Motor neuron (in vitro differentiated cells): ENCODE measurements at regions not wholly inside any gene's neighbourhood (a gene's known extent, or its start where the extent isn't known, plus 50 kb on each side); places are given as distances from the start of the nearest gene placed in this dataset.
A peak's percentile ranks its signal among the peaks of the same experiment; 100 is the strongest.

Experiments
- ATAC-seq, 8 experiments: fragments of 200-7000 bp; cut with Tn5 transposase; replicated peaks in 6 of 8; 2 replicates each; pipeline ENCODE4 v1.8.0; 2021; ENCODE audit warnings: mild to moderate bottlenecking in 8 of 8, moderate library complexity in 8 of 8
- H3K27ac ChIP-seq, 2 donors: fragments of 250-450 bp; sonication (Bioruptor Pico); 2 replicates each; pipeline ENCODE4 v1.9.0; 2021; ENCODE audit warnings: antibody characterized with exemption in 2 of 2, mild to moderate bottlenecking in 2 of 2, moderate library complexity in 1 of 2
- H3K4me1 ChIP-seq, 2 donors: fragments of 250-450 bp; sonication (Bioruptor Pico); replicated peaks in 1 of 2; 2 replicates each; pipeline ENCODE4 v1.6.1; 2021; ENCODE audit warnings: antibody characterized with exemption in 2 of 2, mild to moderate bottlenecking in 2 of 2, moderate library complexity in 1 of 2
- H3K4me3 ChIP-seq, 5 donors: fragments of 250-450 bp; sonication (Bioruptor Pico); 2 replicates each; pipeline ENCODE4 v1.9.0; 2021; ENCODE audit warnings: antibody characterized with exemption in 5 of 5, mild to moderate bottlenecking in 5 of 5, moderate library complexity in 4 of 5
- WGBS, 10 experiments: fragments of 450-650 bp; shearing (Covaris generic); methylation state at CpG; one replicate each; pipeline ENCODE4 v1.0.0; 2022; 5-methylcytosine and 5-hydroxymethylcytosine counted together
- in situ Hi-C, 9 experiments: fragments of 400-800 bp; cut with MboI; loops; one replicate each; pipeline ENCODE4 v1.15.0; 2021; ENCODE audit warnings: low sequenced_read_pairs in 9 of 9, low pct_unique_long_range_greater_than_20kb in 2 of 9; ENCODE audit not compliant: unreplicated experiment in 9 of 9

DNA sequence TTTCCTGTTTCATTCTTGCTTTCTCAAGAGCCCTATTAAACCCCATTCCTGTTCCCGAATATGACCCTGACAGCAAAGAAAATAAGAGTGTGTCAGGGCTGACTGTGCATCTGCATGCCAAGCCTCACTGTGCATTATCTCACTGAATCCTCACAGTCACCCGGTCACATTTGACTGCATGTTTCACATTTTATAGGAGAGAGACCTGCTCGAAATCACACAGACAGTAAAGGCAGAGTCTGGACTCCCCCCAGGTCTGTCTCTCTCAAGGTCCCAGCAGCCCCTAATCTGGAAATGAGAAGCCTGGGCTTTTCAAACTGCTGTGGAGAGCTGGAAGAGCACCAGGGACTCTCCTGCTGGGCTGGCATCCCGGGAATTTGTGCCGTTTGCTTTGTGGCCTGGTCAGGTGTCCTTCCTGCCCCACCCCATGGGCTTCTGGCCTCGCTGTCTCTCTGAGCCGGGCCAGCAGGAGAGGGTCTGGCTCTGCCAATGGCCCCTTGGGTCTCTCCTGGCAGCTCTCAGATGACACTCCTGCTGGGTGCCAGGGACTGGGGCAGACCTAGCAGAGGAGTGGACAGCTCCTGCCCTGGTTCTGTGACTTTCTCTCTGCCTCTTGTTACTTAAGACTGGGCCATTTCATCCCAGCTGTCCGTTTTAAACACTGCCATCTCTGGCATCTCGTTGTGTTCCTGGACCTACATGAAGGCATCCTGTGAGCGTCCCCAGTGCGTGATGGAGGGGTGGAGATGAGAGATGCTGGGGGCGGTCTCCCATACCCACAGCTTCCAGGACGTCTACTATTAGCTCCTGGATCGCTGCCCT lies 173.6 kb downstream of the ARHGAP12 start:
- Histone ChIP-seq H3K4me3 (no peak overlapping the region), H3K27ac (no peak overlapping the region), H3K4me1 (peaks cover 25 to 27% of the 10 kb centered on the region in 2 donors)
- no peak for ATAC-seq
- in situ Hi-C loops: no loop called here
- WGBS, 10 experiments: 23 to 100% (median 46%) methylated on average over 1 to 5 of the region's 14 CpGs; no CpG with 5 or more reads in 2 of the 10 experiments

DNA sequence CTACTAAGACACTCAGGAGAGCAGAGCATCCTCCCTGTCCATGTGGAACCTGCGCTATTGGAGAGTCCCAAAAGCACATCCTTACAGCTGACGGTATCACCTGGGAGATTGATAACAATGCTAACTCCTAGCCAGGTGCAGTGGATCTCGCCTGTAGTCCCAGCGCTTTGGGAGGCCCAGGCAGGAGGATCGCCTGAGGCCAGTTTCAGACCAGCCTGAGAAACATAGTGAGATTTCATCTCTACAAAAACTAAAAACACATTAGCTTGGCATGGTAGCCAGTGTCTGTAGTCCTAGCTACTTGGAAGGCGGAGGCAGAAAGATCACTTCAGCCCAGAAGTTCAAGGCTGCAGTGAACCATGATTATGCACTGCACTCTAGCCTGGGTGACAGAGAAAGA lies 174.9 kb downstream of the ARHGAP12 start:
- no peak for ATAC-seq
- in situ Hi-C loops: no loop called here
- WGBS, 10 experiments: 82 to 100% (median 96%) methylated on average over 1 to 6 of the region's 6 CpGs; no CpG with 5 or more reads in 3 of the 10 experiments
- Histone ChIP-seq H3K27ac (no peak overlapping the region), H3K4me3 (no peak overlapping the region), H3K4me1 (peaks cover 34% of the 10 kb centered on the region in 2 donors)

DNA sequence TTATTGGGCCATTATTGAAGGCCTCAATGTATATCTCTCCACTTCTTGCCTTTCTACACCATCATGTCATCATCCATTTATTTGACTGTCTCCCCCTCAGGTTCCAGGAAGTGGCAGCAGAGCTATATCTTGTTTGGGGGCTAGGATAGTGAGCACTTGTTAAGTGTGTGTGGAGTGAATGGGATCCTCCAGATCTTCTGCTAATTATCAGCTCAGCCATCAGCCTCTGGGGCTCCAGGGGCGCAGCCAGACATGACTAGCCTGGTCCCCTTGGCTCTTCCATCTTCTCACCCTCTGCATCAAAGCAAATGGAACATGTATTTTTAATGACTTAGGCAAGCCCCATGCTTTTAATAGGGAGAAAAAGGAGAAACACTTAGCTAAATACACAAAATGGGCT lies 176.5 kb downstream of the ARHGAP12 start:
- no peak for ATAC-seq

DNA sequence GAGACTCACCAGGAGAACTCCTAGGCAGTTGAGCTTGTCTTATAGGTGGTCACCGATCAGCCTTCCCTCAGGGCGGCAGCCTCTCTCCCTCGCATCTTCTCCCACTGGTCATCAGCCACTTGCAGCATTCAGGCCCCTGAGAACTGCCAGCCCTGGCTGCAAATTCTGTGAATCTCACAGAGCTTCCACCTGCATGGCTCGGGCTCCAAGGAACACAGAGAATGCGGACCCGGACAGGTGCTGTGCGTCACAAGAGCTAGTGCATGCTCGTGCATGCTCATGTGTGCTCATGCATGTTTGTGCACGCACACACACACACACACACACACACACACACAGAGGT lies 176.9 kb downstream of the ARHGAP12 start:
- H3K27ac ChIP-seq: no peak overlapping the region
- ATAC-seq: no peak
- in situ Hi-C loops: no loop called here
- WGBS, 10 experiments: 81 to 100% (median 92%) methylated on average over 1 to 6 of the region's 9 CpGs; no CpG with 5 or more reads in 5 of the 10 experiments
- H3K4me1 ChIP-seq: peaks cover 18 to 22% of the 10 kb centered on the region in 2 donors
- no peak overlapping the region for H3K4me3 ChIP-seq

More for the DNA sequence above, 176.5 kb downstream of the ARHGAP12 start:
- no peak overlapping the region for H3K4me3 ChIP-seq
- peaks cover 19% of the 10 kb centered on the region in 2 donors for H3K4me1 ChIP-seq
- no peak overlapping the region for H3K27ac ChIP-seq
- WGBS, 10 experiments: 67 to 100% (median 100%) methylated on average over 1 of the region's 1 CpG; no CpG with 5 or more reads in 6 of the 10 experiments
- in situ Hi-C loops: no loop called here

DNA sequence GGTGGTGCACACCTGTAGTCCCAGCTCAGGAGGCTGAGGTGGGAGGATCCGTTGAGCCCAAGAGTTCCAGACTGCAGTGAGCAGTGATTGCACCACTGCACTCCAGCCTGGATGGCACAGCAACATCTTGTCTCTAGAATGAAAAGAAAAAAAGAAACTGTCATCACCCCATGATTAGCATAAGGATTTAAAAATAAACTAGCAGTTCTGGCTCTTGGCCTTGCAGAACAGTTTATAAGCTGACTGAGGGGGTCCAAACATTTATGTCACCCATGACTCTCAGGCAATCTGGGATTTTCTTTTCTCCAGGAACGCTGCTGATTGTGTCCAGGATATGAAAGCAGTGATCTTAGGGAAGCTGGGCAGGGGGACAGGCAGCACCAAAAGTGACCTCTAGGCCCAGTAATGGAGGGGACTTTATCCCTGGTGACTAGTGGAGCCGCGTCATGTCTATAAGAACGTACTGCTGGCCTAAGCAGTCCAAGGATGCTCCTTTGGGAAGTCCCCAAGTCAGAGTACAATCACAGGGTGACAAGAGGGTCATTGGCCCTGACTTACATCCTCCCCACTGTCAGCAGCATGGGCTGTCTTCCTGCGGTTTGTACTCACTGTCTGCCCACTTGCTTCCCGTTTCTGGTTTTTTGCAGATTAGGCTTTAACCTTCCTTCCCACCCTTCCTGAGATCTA lies 177.4 kb downstream of the ARHGAP12 start:
- in situ Hi-C loops: no loop called here
- no peak overlapping the region for H3K4me3 ChIP-seq
- ATAC-seq: peak in 1 of 8 experiments; percentile 23
- H3K4me1 ChIP-seq: peaks cover 18 to 23% of the 10 kb centered on the region in 2 donors
- 33 to 100% (median 78%) methylated on average over 1 to 5 of the region's 7 CpGs; no CpG with 5 or more reads in 2 of the 10 experiments for WGBS, 10 experiments
- no peak overlapping the region for H3K27ac ChIP-seq

DNA sequence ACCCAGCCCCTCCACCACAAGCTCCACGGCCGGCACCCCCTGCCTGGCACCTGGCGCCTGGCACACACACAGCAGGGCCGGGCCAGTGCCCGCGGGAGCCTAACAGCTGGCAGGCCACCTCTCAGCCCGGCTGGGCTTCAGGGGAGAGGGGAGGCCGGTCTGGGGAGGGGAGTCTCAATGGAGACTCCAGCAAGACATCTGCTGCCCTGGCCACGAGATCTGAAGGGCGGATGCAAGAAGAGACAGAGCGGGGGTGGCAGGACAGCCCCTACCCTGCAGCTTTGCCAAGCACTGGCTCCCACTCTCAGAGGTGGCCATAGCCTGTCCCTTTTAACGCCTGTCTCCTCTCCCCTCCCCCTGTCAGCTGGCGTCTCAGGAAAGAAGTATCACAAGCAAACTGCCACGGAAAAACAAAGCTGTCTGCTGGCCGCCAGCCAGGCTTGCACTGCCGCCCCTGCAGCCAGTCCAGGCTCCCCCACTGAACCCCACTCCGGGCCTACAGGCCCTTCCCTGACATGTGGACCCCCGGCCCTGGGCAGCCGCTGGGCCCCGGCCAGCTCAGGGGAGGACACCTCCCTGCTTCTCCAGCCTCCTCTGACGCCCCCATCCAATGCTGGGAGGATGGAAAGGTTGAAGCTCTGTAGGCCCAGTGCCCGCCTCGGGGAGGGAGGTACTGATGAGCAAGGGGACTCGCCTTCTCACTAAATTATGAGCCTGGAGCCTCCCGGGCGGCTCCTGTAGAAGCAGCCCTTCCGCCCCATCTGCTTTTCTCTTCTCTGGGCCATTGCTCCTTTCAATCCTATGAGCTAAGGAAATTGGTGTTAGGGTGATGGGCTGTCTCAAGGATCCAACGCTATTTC lies 178.4 kb downstream of the ARHGAP12 start:
- 17 to 77% (median 62%) methylated on average over 2 to 6 of the region's 28 CpGs; no CpG with 5 or more reads in 3 of the 10 experiments for WGBS, 10 experiments
- in situ Hi-C loops: no loop called here
- Histone ChIP-seq H3K4me3 (no peak overlapping the region), H3K4me1 (peaks cover 18 to 23% of the 10 kb centered on the region in 2 donors), H3K27ac (peak overlapping the region; percentile 39 to 61)
- peak in 7 of 8 experiments; percentile 22 to 81 (median 76) for ATAC-seq

DNA sequence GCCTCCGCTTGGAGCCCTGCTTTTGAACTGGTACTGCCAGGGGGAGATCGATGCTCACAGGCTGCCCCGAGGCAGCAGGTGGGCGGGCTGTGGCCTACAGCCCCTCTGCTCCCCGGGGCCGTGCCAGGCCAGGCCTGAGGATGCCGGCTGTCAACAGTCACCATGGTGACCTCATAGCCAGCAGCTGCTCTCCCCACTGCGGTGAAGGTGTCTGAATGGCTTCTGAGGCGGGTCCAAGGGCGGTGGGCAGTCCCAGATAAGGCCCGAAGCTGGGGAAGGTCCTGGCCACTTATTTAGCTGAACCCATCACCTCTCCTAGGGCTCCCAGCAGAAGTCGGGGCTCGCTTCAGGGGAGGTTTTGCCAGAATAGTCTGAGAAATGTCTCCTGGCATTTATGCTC lies 179.3 kb downstream of the ARHGAP12 start:
- WGBS, 10 experiments: 46 to 100% (median 73%) methylated on average over 1 to 5 of the region's 13 CpGs; no CpG with 5 or more reads in 4 of the 10 experiments
- Histone ChIP-seq H3K27ac (peak overlapping the region; percentile 39 to 54), H3K4me3 (no peak overlapping the region), H3K4me1 (peaks cover 18 to 23% of the 10 kb centered on the region in 2 donors)
- ATAC-seq: peak in 5 of 8 experiments; percentile 80 to 83 (median 81)
- in situ Hi-C loops: no loop called here

DNA sequence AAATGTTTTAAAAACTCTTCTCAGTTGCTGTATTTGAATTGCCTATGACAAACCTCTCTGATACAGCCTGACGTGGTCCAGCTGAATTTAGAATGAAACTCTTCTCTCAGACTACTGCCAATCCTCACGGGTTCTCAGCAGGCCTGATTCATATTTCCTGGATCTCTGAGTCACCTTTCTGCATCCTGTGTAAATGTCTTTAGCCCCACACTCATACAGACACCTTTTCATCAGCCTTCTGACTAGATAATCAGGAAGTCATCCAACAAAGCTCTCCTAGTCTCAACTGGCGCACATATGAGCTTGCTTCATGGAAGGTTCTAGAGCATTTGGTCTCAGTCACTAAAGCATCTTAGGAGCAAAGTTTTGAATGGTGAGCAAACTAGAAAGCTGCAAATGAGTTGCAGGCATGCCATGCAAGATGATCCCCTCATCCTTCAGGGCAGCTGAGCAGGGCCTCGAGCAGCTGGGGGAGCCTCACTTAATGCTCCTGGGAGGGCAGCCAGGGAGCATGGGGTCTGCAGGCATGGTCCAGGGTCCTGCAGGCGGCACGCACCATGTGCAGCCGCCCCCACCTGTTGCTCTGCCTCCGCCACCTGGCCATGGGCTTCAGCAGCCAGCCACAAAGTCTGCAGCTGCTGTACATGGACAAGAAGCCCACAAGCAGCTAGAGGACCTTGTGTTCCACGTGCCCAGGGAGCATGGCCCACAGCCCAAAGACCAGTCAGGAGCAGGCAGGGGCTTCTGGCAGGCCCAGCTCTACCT lies 182.8 kb downstream of the ARHGAP12 start:
- peaks cover 18 to 23% of the 10 kb centered on the region in 2 donors for H3K4me1 ChIP-seq
- ATAC-seq: peak in 7 of 8 experiments; percentile 8 to 84 (median 30)
- no peak overlapping the region for H3K4me3 ChIP-seq
- in situ Hi-C loops: no loop called here
- no peak overlapping the region for H3K27ac ChIP-seq
- 17 to 91% (median 67%) methylated on average over 1 to 5 of the region's 9 CpGs; no CpG with 5 or more reads in 1 of the 10 experiments for WGBS, 10 experiments

DNA sequence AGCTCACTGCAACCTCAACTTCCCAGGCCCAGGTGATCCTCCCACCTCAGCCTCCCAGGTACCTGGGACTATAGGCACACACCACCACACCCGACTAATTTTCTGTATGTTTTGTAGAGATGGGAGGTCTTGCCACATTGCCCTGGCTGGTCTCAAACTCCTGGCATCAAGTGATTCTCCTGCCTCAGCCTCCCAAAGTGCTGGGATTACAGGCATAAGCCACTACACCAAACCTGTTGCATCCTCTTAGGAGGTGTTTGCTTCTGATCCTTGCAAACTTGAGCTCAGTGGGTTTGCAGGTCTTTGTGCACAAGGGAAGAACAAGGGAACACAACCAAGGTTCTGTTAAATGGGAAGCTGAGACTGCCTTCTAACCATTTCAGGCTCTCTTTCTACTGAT lies 184.6 kb downstream of the ARHGAP12 start:
- H3K4me1 ChIP-seq: peaks cover 1 to 7% of the 10 kb centered on the region in 2 donors
- WGBS, 10 experiments: 67 to 100% (median 90%) methylated on average over 1 of the region's 1 CpG; no CpG with 5 or more reads in 6 of the 10 experiments
- in situ Hi-C loops: no loop called here
- no peak overlapping the region for H3K4me3 ChIP-seq
- ATAC-seq: no peak
- no peak overlapping the region for H3K27ac ChIP-seq

DNA sequence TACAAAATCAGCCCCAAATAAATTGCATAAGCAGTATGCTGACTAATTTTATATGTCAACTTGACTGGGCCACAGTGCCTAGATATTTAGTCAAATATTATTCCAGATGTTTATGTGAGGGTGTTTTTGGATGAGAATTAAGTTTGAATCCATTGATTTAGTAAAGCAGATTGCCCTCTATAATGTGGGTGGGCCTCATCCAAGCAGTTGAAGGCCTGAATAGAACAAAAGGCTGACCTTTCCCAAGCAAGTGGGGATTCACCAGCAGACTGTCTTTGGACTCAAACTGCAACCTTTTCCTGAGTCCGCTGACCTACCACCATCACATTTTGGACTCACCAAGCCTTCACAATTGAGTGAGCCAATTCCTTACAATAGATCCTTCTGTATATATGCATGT lies 186.4 kb downstream of the ARHGAP12 start:
- WGBS, 10 experiments: 80 to 100% (median 100%) methylated on average over 1 of the region's 1 CpG; no CpG with 5 or more reads in 3 of the 10 experiments
- ATAC-seq: no peak
- Histone ChIP-seq H3K4me1 (peaks cover 0 to 5% of the 10 kb centered on the region in 2 donors), H3K27ac (no peak overlapping the region), H3K4me3 (no peak overlapping the region)
- in situ Hi-C loops: no loop called here

DNA sequence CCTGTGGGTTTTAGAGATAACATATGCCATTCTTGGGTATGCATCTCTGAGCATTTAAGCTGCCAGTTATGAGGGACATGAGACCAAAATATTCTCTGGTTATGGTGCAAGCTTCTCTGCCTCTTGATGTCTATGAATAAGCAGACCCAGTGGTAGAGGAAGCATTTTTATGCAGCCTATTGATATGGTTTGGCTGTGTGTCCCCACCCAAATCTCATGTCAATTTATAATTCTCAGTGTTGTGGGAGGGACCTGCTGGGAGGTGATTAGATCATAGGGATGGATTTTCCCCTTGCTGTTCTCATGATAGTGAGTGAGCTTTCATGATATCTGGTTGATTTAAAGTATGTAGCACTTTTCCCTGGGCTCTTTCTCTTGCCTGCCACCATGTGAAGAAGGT lies 187.2 kb downstream of the ARHGAP12 start:
- Histone ChIP-seq H3K4me3 (no peak overlapping the region), H3K4me1 (no peaks in the 10 kb centered on the region), H3K27ac (no peak overlapping the region)
- peak in 2 of 8 experiments; percentile 56 to 66 for ATAC-seq
- in situ Hi-C loops: no loop called here

DNA sequence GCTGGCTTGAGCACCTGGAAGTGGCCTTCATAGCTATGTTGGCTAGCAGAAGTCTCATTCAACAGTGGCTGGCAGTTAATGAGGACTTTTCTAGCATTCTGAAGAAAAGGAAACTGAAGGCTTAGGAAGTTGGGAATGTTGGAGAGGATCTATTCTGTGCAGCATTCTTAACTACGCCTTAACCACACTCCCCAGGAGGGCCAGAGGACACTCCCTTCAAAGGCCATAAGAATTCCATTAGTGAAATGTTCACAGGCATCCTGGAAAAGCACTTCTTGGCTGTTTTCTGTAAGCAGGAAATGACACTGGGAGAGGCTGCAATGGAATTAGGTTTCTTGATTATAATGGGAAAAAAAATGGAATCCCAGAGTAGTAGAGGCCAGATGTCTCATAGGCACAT lies 188.9 kb downstream of the ARHGAP12 start:
- Histone ChIP-seq H3K27ac (no peak overlapping the region), H3K4me3 (no peak overlapping the region), H3K4me1 (no peaks in the 10 kb centered on the region)
- ATAC-seq: peak in 3 of 8 experiments; percentile 37 to 88 (median 87)
- in situ Hi-C loops: no loop called here
- 0 to 88% (median 33%) methylated on average over 1 of the region's 1 CpG; no CpG with 5 or more reads in 5 of the 10 experiments for WGBS, 10 experiments
